Activated CD4-positive, alpha-beta memory T cell treated with anti-CD3 and anti-CD28 coated beads, Interleukin-2, amount 10 ng/mL, durations not matched to agents 7 days and 5 days (primary cell): ENCODE measurements at regions not wholly inside any gene's neighbourhood (a gene's known extent, or its start where the extent isn't known, plus 50 kb on each side); places are given as distances from the start of the nearest gene placed in this dataset.
"Not testable (repeated sequence)": the region's sequence is repeated elsewhere in the genome, so short reads cannot be mapped to it uniquely, and the experiment has no call there.

Experiments used
- CTCF ChIA-PET: fragments of 350-600 bp; sonication (Branson Sonifier 250); formaldehyde crosslinking; loops from one replicate; lab custom pipeline; 2021; ENCODE audit warnings: antibody characterized with exemption, inconsistent platforms; lab: Charles Lee
- POLR2A ChIA-PET: fragments of 350-600 bp; sonication (Branson Sonifier 250); formaldehyde crosslinking; loops from one replicate; lab custom pipeline; 2021; ENCODE audit warnings: antibody characterized with exemption; lab: Charles Lee
- DNase-seq: peaks from one replicate; pipeline ENCODE4 v3.0.0-alpha.2; 2020
- H3K27ac Mint-ChIP-seq: one replicate; pipeline ENCODE4 v1.8.0; 2021; ENCODE audit warnings: mild to moderate bottlenecking, mixed read lengths
- H3K27me3 Mint-ChIP-seq: one replicate; pipeline ENCODE4 v1.8.0; 2021; ENCODE audit warnings: mixed read lengths
- H3K36me3 Mint-ChIP-seq: one replicate; pipeline ENCODE4 v1.8.0; 2021; ENCODE audit warnings: low read depth, mixed read lengths
- H3K4me1 Mint-ChIP-seq: one replicate; pipeline ENCODE4 v1.8.0; 2021; ENCODE audit warnings: mixed read lengths
- H3K4me3 Mint-ChIP-seq: one replicate; pipeline ENCODE4 v1.8.0; 2021; ENCODE audit warnings: mild to moderate bottlenecking, mixed read lengths
- H3K9me3 Mint-ChIP-seq: one replicate; pipeline ENCODE4 v1.8.0; 2021; ENCODE audit warnings: mixed read lengths

DNA sequence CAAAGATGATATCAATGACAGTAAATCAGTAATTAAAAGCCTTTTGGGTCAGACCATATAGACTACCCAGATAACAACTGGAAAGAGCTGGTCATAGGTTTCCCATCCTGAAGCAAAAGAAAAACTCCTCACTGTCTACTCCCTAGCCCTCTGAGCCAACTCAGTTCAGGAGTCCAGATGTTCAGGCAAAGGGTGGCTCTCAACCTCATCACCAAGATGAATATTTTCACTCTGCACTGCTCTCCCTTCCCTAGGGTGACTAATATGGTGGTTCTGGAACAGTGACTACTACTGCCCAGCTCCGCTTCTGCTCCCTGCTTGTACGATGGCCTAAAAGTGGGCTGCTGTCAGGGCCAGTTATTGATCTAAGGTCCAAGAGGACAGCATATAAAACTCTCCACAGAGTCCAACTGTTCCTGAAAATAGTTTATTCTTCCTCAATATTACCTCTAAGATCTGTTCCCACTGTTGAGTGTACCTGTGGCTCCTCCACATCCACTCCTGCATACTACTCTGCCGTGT lies 263.4 kb upstream of the SLC30A5 start:
- DNase-seq = no peak
- Mint-ChIP-seq H3K4me3 (no peak overlapping the region), H3K27ac (no peak overlapping the region), H3K27me3 (peaks cover 4% of the 10 kb centered on the region), H3K4me1 (no peaks in the 10 kb centered on the region), H3K9me3 (peaks cover 2% of the 10 kb centered on the region), H3K36me3 (no peaks in the 10 kb centered on the region)
- ChIA-PET CTCF (no interaction called here), POLR2A (no interaction called here)

DNA sequence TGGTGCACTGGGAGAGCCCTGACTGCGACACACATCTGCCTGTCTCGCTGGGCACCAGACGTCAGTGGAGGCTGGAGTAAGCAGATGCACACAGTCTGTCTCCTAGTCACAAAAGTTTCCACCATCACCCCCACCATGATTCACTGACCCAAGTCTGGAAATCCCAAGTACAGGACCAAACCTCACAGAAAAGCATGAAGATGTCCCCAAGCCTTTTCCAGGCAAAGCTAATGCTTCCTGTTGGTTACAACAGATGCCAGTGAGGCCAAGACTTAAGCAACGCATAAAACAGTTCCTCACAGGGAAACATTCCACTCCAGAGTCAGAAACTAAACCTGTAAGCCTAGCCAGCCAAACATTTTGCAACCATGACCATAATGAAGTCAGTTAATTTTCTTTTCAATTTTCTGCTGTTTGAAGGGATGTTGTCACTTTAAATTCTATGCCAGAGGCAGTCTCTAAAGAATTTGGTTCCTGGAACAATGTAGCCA lies 259.3 kb upstream of the SLC30A5 start:
- POLR2A ChIA-PET = no interaction called here
- CTCF ChIA-PET = no interaction called here
- H3K27me3 Mint-ChIP-seq = no peaks in the 10 kb centered on the region
- H3K27ac Mint-ChIP-seq = no peak overlapping the region
- H3K9me3 Mint-ChIP-seq = peaks cover 2% of the 10 kb centered on the region
- DNase-seq = no peak
- no peaks in the 10 kb centered on the region for H3K4me1 Mint-ChIP-seq
- H3K4me3 Mint-ChIP-seq = no peak overlapping the region
- no peaks in the 10 kb centered on the region for H3K36me3 Mint-ChIP-seq

- H3K4me3 Mint-ChIP-seq = no peak overlapping the region
- ChIA-PET POLR2A (no interaction called here), CTCF (no interaction called here)
- H3K36me3 Mint-ChIP-seq = no peaks in the 10 kb centered on the region
- H3K27ac Mint-ChIP-seq = no peak overlapping the region
- DNase-seq = no peak
- peaks cover 2% of the 10 kb centered on the region for H3K9me3 Mint-ChIP-seq
- H3K4me1 Mint-ChIP-seq = no peaks in the 10 kb centered on the region
- H3K27me3 Mint-ChIP-seq = peaks cover 1% of the 10 kb centered on the region
These were observed 255.6 kb upstream of the SLC30A5 start for GRCh38 chr5:68838157-68838718.

GRCh38 chr5:68839019-68839552 lies 254.7 kb upstream of the SLC30A5 start:
- CTCF ChIA-PET = no interaction called here
- POLR2A ChIA-PET = no interaction called here
- Mint-ChIP-seq H3K4me1 (no peaks in the 10 kb centered on the region), H3K9me3 (no peaks in the 10 kb centered on the region), H3K27ac (no peak overlapping the region), H3K27me3 (peaks cover 1% of the 10 kb centered on the region), H3K4me3 (no peak overlapping the region), H3K36me3 (no peaks in the 10 kb centered on the region)
- DNase-seq = no peak

DNA sequence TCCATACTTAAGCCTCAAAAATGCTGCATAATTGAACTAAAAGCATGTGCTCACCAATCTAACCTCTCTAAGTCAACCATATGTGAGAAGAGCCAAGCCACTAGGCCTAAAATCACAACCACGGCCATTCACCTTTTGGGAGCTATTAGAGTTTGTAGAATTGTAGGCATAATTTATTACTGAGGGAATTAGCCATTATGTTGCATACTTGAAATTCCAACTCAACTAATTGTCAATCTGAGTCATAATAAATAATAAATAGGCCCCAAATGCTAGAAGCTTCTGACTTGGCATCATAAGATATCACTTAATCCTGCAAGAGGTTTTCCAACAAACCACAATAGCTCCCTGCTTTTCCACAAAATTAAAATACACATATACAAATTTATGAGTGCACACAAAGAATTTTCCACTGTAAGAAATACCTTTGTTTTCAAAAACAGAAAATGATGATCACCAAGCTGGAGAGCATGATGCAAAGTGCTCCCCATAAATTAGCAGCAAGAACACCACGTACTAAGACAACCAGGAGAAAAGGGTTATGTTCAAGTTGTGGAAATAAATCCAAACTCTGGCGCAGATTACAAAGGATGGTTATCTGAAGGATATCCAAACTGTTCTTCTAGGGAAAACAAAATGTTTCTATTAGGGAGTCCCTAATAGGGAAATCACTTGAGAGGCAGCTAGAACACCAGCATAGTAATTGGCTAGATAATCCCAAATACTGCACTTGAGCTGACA lies 250.0 kb upstream of the SLC30A5 start:
- ChIA-PET CTCF (no interaction called here), POLR2A (no interaction called here)
- DNase-seq = no peak
- H3K36me3 Mint-ChIP-seq = no peaks in the 10 kb centered on the region
- no peak overlapping the region for H3K4me3 Mint-ChIP-seq
- H3K27ac Mint-ChIP-seq = no peak overlapping the region
- no peaks in the 10 kb centered on the region for H3K9me3 Mint-ChIP-seq
- H3K4me1 Mint-ChIP-seq = no peaks in the 10 kb centered on the region
- peaks cover 1% of the 10 kb centered on the region for H3K27me3 Mint-ChIP-seq

GRCh38 chr5:68845131-68845530 lies 248.7 kb upstream of the SLC30A5 start:
- Mint-ChIP-seq H3K4me1 (no peaks in the 10 kb centered on the region), H3K36me3 (no peaks in the 10 kb centered on the region), H3K27me3 (peaks cover 1% of the 10 kb centered on the region), H3K27ac (no peak overlapping the region), H3K9me3 (no peaks in the 10 kb centered on the region), H3K4me3 (no peak overlapping the region)
- DNase-seq = no peak
- ChIA-PET POLR2A (no interaction called here), CTCF (no interaction called here)

GRCh38 chr5:68846828-68847227 lies 247.0 kb upstream of the SLC30A5 start:
- Mint-ChIP-seq H3K36me3 (no peaks in the 10 kb centered on the region), H3K27ac (no peak overlapping the region), H3K4me3 (no peak overlapping the region), H3K27me3 (no peaks in the 10 kb centered on the region), H3K4me1 (no peaks in the 10 kb centered on the region), H3K9me3 (no peaks in the 10 kb centered on the region)
- ChIA-PET POLR2A (no interaction called here), CTCF (no interaction called here)
- no peak for DNase-seq

DNA sequence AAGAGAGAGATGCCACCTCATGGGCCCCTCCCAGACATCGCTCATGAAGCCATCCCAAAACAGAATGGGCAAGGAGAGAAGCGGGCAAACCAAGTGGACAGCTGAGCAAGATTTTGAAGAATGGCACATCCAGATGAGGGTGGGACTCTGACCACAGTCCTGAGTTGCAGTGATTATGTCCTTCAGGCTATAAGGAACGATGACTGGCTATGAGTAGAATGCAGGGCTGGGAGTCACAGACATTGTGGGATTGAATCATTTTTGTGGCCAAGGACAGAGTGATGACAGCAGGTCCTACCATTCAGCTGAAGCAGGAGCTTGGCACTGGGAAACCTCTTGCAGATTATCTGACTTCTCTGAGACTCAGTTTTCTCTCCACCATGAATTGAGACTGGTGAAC lies 245.7 kb upstream of the SLC30A5 start:
- Mint-ChIP-seq H3K27me3 (no peaks in the 10 kb centered on the region), H3K4me1 (no peaks in the 10 kb centered on the region), H3K4me3 (no peak overlapping the region), H3K36me3 (no peaks in the 10 kb centered on the region), H3K27ac (no peak overlapping the region), H3K9me3 (peaks cover 4% of the 10 kb centered on the region)
- ChIA-PET POLR2A (no interaction called here), CTCF (no interaction called here)
- no peak for DNase-seq

DNA sequence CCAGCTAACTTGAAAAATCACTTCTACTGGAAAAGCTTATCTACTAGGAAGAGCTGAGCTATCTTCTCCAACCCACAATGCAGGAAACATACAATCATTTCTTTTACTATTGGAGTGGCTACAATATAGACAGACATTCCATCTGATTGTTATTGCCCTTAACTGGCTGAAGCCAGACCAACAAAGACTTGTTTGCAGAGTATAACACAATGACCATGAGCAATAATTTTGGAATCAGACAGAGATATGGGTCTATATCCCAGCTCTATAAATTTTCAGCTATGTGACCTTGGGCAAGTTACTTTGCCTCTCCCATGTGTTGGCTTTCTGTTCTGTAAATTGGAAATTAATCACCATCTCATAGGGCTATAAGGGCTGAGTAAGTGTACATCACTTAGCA lies 244.7 kb upstream of the SLC30A5 start:
- Mint-ChIP-seq H3K36me3 (no peaks in the 10 kb centered on the region), H3K27ac (no peak overlapping the region), H3K27me3 (no peaks in the 10 kb centered on the region), H3K4me1 (no peaks in the 10 kb centered on the region), H3K9me3 (peaks cover 4% of the 10 kb centered on the region), H3K4me3 (no peak overlapping the region)
- no peak for DNase-seq
- ChIA-PET CTCF (no interaction called here), POLR2A (no interaction called here)

DNA sequence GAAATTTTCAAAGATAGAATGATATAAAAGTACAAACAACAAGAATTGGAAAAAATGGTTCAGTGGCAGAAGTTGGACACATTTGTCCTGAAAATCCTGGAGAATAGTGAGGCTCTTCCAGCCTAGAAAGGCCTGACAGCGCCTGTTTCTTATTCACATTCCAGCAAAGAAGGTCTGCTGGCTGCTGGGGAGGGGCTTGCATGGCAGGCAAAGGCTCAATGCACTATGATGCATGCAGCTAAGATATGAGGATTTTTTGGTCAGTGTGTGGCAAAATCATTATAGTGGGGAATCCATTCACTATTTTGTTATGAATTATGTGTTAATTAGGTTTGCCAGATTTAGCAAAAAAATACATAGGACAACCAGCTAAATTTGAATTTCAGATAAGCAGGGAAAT lies 243.9 kb upstream of the SLC30A5 start:
- ChIA-PET POLR2A (no interaction called here), CTCF (no interaction called here)
- no peak for DNase-seq
- Mint-ChIP-seq H3K36me3 (no peaks in the 10 kb centered on the region), H3K27me3 (no peaks in the 10 kb centered on the region), H3K4me3 (no peak overlapping the region), H3K27ac (no peak overlapping the region), H3K9me3 (peaks cover 4% of the 10 kb centered on the region), H3K4me1 (no peaks in the 10 kb centered on the region)

- Mint-ChIP-seq H3K27ac (no peak overlapping the region), H3K9me3 (no peaks in the 10 kb centered on the region), H3K4me1 (no peaks in the 10 kb centered on the region), H3K4me3 (no peak overlapping the region), H3K36me3 (no peaks in the 10 kb centered on the region), H3K27me3 (peaks cover 2% of the 10 kb centered on the region)
- POLR2A ChIA-PET = no interaction called here
- DNase-seq = no peak
- CTCF ChIA-PET = no interaction called here
These were observed 232.7 kb upstream of the SLC30A5 start for GRCh38 chr5:68861099-68861498.

GRCh38 chr5:68862560-68862959 lies 231.3 kb upstream of the SLC30A5 start:
- POLR2A ChIA-PET = no interaction called here
- Mint-ChIP-seq H3K9me3 (no peaks in the 10 kb centered on the region), H3K36me3 (no peaks in the 10 kb centered on the region), H3K4me1 (no peaks in the 10 kb centered on the region), H3K4me3 (no peak overlapping the region), H3K27ac (no peak overlapping the region), H3K27me3 (peaks cover 2% of the 10 kb centered on the region)
- CTCF ChIA-PET = no interaction called here
- DNase-seq = no peak

- H3K4me3 Mint-ChIP-seq, CTCF ChIA-PET: not testable (repeated sequence)
These were observed 228.6 kb upstream of the SLC30A5 start for GRCh38 chr5:68865192-68865591.

More at GRCh38 chr5:68865192-68865591, 228.6 kb upstream of the SLC30A5 start:
- H3K9me3 Mint-ChIP-seq, H3K36me3 Mint-ChIP-seq, H3K27me3 Mint-ChIP-seq, H3K27ac Mint-ChIP-seq, DNase-seq, POLR2A ChIA-PET, H3K4me1 Mint-ChIP-seq: not testable (repeated sequence)
